Stimulated activated memory B cell treated with anti-CD40 and anti-IgM and Interleukin-4, amounts not matched to agents 10 μg/mL and 1 μg/mL and 100 μg/mL, for 72 hours (primary cell): ENCODE measurements at regions not wholly inside any gene's neighbourhood (a gene's known extent, or its start where the extent isn't known, plus 50 kb on each side); places are given as distances from the start of the nearest gene placed in this dataset.

Experiments used
- ATAC-seq: fragments of 150-1000 bp; cut with Tn5 transposase; 2 replicates; pipeline ENCODE4 v1.10.0; 2021
- H3K27ac Mint-ChIP-seq: one replicate; pipeline ENCODE4 v1.8.0; 2022; ENCODE audit warnings: mild to moderate bottlenecking, mixed read lengths
- H3K27me3 Mint-ChIP-seq: one replicate; pipeline ENCODE4 v1.8.0; 2022; ENCODE audit warnings: mixed read lengths
- H3K36me3 Mint-ChIP-seq: one replicate; pipeline ENCODE4 v1.8.0; 2022; ENCODE audit warnings: mixed read lengths
- H3K4me1 Mint-ChIP-seq: one replicate; pipeline ENCODE4 v1.8.0; 2022; ENCODE audit warnings: mixed read lengths
- H3K4me3 Mint-ChIP-seq: one replicate; pipeline ENCODE4 v1.8.0; 2022; ENCODE audit warnings: mild to moderate bottlenecking, moderate library complexity, mixed read lengths
- H3K9me3 Mint-ChIP-seq: one replicate; pipeline ENCODE4 v1.8.0; 2022; ENCODE audit warnings: mixed read lengths

- H3K36me3 Mint-ChIP-seq: no peaks in the 10 kb centered on the region
- H3K4me1 Mint-ChIP-seq: no peaks in the 10 kb centered on the region
- no peak overlapping the region for H3K27ac Mint-ChIP-seq
- H3K9me3 Mint-ChIP-seq: no peaks in the 10 kb centered on the region
- H3K4me3 Mint-ChIP-seq: no peak overlapping the region
- no peaks in the 10 kb centered on the region for H3K27me3 Mint-ChIP-seq
- no peak for ATAC-seq
Measured at GRCh38 chr16:59198487-59198886, 464.4 kb upstream of the GOT2 start.

- H3K4me3 Mint-ChIP-seq: no peak overlapping the region
- H3K36me3 Mint-ChIP-seq: no peaks in the 10 kb centered on the region
- H3K4me1 Mint-ChIP-seq: no peaks in the 10 kb centered on the region
- no peak overlapping the region for H3K27ac Mint-ChIP-seq
- ATAC-seq: no peak
- H3K9me3 Mint-ChIP-seq: no peaks in the 10 kb centered on the region
- no peaks in the 10 kb centered on the region for H3K27me3 Mint-ChIP-seq
Measured at GRCh38 chr16:59195242-59195641, 461.1 kb upstream of the GOT2 start.

- Mint-ChIP-seq H3K4me1 (no peaks in the 10 kb centered on the region), H3K4me3 (no peak overlapping the region), H3K36me3 (no peaks in the 10 kb centered on the region), H3K9me3 (no peaks in the 10 kb centered on the region), H3K27me3 (no peaks in the 10 kb centered on the region), H3K27ac (no peak overlapping the region)
- no peak for ATAC-seq
Measured at GRCh38 chr16:59193637-59194036, 459.5 kb upstream of the GOT2 start.

GRCh38 chr16:59192551-59193199 lies 458.6 kb upstream of the GOT2 start:
- no peak overlapping the region for H3K4me3 Mint-ChIP-seq
- H3K9me3 Mint-ChIP-seq: no peaks in the 10 kb centered on the region
- no peaks in the 10 kb centered on the region for H3K36me3 Mint-ChIP-seq
- H3K27ac Mint-ChIP-seq: no peak overlapping the region
- no peaks in the 10 kb centered on the region for H3K4me1 Mint-ChIP-seq
- H3K27me3 Mint-ChIP-seq: no peaks in the 10 kb centered on the region
- no peak for ATAC-seq

GRCh38 chr16:59190731-59191130 lies 456.6 kb upstream of the GOT2 start:
- no peaks in the 10 kb centered on the region for H3K4me1 Mint-ChIP-seq
- no peaks in the 10 kb centered on the region for H3K36me3 Mint-ChIP-seq
- no peak overlapping the region for H3K27ac Mint-ChIP-seq
- no peaks in the 10 kb centered on the region for H3K9me3 Mint-ChIP-seq
- H3K4me3 Mint-ChIP-seq: no peak overlapping the region
- no peak for ATAC-seq
- no peaks in the 10 kb centered on the region for H3K27me3 Mint-ChIP-seq

DNA sequence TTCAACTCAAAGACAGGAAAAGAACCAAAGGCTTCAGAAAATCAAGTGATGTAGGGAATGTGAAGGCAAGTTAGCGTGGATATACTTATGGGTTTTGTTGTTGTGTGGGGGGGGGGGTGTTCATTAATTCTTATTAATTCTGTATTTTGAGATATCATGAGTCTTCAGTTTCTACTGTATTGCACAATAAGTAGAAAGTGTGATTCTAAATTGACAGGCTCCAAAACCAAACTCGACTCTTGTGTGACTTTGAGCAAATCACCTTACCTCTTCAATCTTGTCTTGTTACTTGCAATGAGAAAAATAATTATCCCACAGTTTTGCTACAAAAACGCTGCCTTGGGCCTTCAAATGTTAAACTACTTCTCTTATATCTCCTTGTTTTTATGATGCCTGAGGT lies 453.9 kb upstream of the GOT2 start:
- H3K4me1 Mint-ChIP-seq: no peaks in the 10 kb centered on the region

GRCh38 chr16:59181821-59182420 lies 447.8 kb upstream of the GOT2 start:
- Mint-ChIP-seq H3K9me3 (peaks cover 3% of the 10 kb centered on the region), H3K4me1 (no peaks in the 10 kb centered on the region), H3K27me3 (no peaks in the 10 kb centered on the region), H3K27ac (no peak overlapping the region), H3K4me3 (no peak overlapping the region), H3K36me3 (no peaks in the 10 kb centered on the region)
- peak; percentile 24 for ATAC-seq

More for the DNA sequence above, 453.9 kb upstream of the GOT2 start:
- Mint-ChIP-seq H3K27me3 (no peaks in the 10 kb centered on the region), H3K27ac (no peak overlapping the region), H3K4me3 (no peak overlapping the region), H3K9me3 (no peaks in the 10 kb centered on the region), H3K36me3 (no peaks in the 10 kb centered on the region)
- ATAC-seq: no peak

- no peaks in the 10 kb centered on the region for H3K36me3 Mint-ChIP-seq
- H3K4me3 Mint-ChIP-seq: no peak overlapping the region
- H3K4me1 Mint-ChIP-seq: no peaks in the 10 kb centered on the region
- ATAC-seq: no peak
- H3K27me3 Mint-ChIP-seq: no peaks in the 10 kb centered on the region
- H3K9me3 Mint-ChIP-seq: peaks cover 3% of the 10 kb centered on the region
- H3K27ac Mint-ChIP-seq: no peak overlapping the region
Measured at GRCh38 chr16:59180083-59180476, 446.0 kb upstream of the GOT2 start.

- Mint-ChIP-seq H3K27me3 (no peaks in the 10 kb centered on the region), H3K9me3 (peaks cover 3% of the 10 kb centered on the region), H3K4me3 (no peak overlapping the region), H3K36me3 (no peaks in the 10 kb centered on the region), H3K27ac (no peak overlapping the region), H3K4me1 (no peaks in the 10 kb centered on the region)
- no peak for ATAC-seq
Measured at GRCh38 chr16:59179446-59180082, 445.4 kb upstream of the GOT2 start.

GRCh38 chr16:59173408-59173831 lies 439.3 kb upstream of the GOT2 start:
- no peaks in the 10 kb centered on the region for H3K9me3 Mint-ChIP-seq
- H3K27me3 Mint-ChIP-seq: no peaks in the 10 kb centered on the region
- no peaks in the 10 kb centered on the region for H3K4me1 Mint-ChIP-seq
- no peak for ATAC-seq
- no peak overlapping the region for H3K4me3 Mint-ChIP-seq
- H3K36me3 Mint-ChIP-seq: no peaks in the 10 kb centered on the region
- H3K27ac Mint-ChIP-seq: no peak overlapping the region

DNA sequence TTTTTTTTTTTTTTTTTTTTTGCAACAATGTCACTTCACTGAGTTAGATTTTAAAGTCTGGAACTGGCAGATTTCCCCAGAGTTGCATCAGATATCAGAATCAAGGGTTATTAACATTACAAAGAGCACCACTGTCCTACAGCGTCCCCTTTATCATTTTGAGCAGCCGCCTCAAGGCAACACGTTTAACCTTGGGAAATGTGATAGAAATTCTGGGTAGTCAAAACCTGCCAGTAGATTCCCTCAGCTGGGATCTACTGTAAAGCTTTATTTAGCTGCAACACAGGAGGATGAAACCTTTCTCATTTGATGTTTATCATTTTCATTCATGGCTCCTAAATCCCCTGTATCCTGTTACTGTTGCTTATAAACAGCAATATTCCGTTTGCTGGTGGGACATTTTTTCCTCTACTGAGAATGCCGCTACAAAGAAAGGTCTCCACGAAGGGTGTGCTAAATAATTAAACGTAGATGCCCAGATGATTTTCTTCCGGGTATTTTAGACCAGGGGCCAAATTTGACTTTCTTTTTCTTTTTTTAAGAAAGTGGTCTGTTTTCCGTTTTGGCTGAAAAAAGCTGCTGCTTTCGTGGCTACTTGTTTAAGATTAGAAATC lies 436.1 kb upstream of the GOT2 start:
- Mint-ChIP-seq H3K27ac (no peak overlapping the region), H3K36me3 (no peaks in the 10 kb centered on the region), H3K4me3 (no peak overlapping the region), H3K9me3 (no peaks in the 10 kb centered on the region), H3K4me1 (no peaks in the 10 kb centered on the region), H3K27me3 (no peaks in the 10 kb centered on the region)
- no peak for ATAC-seq

GRCh38 chr16:59169168-59169567 lies 435.1 kb upstream of the GOT2 start:
- ATAC-seq: no peak
- H3K4me3 Mint-ChIP-seq: no peak overlapping the region

DNA sequence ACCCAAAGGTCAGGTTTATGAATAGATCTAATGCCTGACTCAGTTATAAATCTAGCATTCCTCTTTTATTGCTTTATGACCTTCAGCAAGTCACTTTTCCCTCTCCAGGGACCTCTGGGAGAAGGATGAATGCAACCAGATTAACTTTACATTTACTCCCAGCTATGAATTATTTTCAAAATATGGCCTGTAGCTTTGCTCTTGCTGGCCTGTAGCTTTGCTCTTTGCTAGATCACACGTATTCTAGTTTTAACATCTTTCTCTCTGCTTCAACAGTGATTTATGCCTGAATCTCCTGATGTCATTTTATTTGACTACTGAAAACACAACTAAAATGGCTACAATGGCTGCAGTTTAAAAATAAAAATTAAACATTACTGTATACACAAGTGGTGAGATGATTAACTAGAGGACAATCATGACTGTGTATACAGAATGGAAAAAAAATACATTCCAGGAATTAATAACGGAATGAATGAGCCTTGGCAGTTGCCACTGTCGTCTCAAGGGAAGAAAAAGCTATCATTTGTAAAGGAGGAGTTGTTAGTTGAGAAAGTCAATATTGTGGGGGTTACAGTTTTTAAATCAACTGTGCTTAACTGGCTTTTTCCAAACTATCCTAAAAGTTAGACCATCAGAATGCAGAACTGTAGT lies 434.5 kb upstream of the GOT2 start:
- H3K27me3 Mint-ChIP-seq: no peaks in the 10 kb centered on the region
- no peaks in the 10 kb centered on the region for H3K4me1 Mint-ChIP-seq
- no peaks in the 10 kb centered on the region for H3K36me3 Mint-ChIP-seq
- no peak overlapping the region for H3K4me3 Mint-ChIP-seq
- ATAC-seq: no peak
- no peaks in the 10 kb centered on the region for H3K9me3 Mint-ChIP-seq
- no peak overlapping the region for H3K27ac Mint-ChIP-seq

More at GRCh38 chr16:59169168-59169567, 435.1 kb upstream of the GOT2 start:
- H3K4me1 Mint-ChIP-seq: no peaks in the 10 kb centered on the region
- H3K9me3 Mint-ChIP-seq: no peaks in the 10 kb centered on the region
- no peak overlapping the region for H3K27ac Mint-ChIP-seq
- no peaks in the 10 kb centered on the region for H3K27me3 Mint-ChIP-seq
- H3K36me3 Mint-ChIP-seq: no peaks in the 10 kb centered on the region

GRCh38 chr16:59164461-59164860 lies 430.3 kb upstream of the GOT2 start:
- no peaks in the 10 kb centered on the region for H3K4me1 Mint-ChIP-seq
- no peaks in the 10 kb centered on the region for H3K27me3 Mint-ChIP-seq
- H3K36me3 Mint-ChIP-seq: no peaks in the 10 kb centered on the region
- H3K27ac Mint-ChIP-seq: no peak overlapping the region
- no peak for ATAC-seq
- peaks cover 8% of the 10 kb centered on the region for H3K9me3 Mint-ChIP-seq
- H3K4me3 Mint-ChIP-seq: no peak overlapping the region

DNA sequence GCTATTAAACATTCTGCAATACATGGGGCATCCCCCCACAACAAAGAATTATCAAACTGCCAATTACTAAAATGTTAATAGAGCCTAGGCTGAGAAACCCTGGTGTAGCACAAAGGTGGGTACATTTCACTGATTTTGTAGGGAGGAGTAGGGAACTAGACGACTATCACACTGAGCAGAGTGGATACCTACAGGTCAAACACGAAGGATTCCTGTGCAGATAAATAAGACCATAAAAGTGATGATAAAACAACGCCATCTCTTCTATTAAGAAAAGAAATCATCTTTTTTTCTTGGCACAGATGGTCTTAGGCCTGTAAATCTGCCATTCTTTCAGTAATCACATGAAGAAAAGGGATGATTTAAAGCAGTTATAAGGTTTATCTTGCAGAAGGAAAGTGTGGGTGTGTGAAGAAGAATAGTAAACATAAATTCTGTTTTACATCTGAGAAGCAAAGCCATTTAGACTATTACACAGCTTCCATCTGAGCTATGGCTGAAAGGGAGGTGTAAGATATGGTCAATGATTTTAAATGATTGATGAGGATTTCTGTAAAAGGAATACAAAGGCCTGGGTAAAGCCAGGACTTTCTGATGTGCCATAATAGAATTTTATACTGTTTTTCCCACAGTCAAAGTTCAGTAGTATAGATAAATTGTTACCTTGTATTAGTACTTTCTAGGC lies 429.4 kb upstream of the GOT2 start:
- Mint-ChIP-seq H3K27me3 (no peaks in the 10 kb centered on the region), H3K4me1 (no peaks in the 10 kb centered on the region), H3K4me3 (no peak overlapping the region), H3K27ac (no peak overlapping the region), H3K36me3 (no peaks in the 10 kb centered on the region), H3K9me3 (peaks cover 10% of the 10 kb centered on the region)
- ATAC-seq: no peak
